ENCODE measurements at regions not wholly inside any gene's neighbourhood (a gene's known extent, or its start where the extent isn't known, plus 50 kb on each side); places are given as distances from the start of the nearest gene placed in this dataset.

DNA sequence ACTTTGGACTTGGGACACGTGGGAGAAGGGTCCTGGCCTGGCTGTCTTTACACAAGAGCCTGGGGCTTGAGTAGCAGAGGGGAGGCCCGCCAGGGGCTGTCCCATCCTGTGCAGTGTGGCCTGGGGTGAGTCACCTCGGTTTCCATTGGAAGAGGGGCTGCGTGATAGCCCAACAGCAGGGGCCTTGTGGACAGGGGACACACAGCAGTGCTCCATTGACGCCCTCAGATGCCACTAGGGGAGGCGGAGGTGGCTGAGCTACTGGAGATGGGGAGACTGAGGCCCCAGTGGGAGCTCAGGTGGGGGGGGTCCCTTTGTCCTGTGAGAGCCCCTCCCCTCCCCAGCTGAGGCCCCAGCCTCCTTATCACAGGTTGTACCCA, 50.0 kb upstream of the RNU6ATAC start:
- ChIA-PET CTCF (no interaction called here), POLR2A (no interaction called here)
- no peaks in the 10 kb centered on the region for H3K27me3 Mint-ChIP-seq
- H3K4me3 Mint-ChIP-seq = no peak overlapping the region
- intact Hi-C loops (cut with micrococcal nuclease) = no loop called here
- DNase-seq = no peak
- H3K36me3 Mint-ChIP-seq = no peaks in the 10 kb centered on the region
- no peaks in the 10 kb centered on the region for H3K4me1 Mint-ChIP-seq (ENCODE audit: low read depth)
- H3K27ac Mint-ChIP-seq = no peak overlapping the region
- H3K9me3 Mint-ChIP-seq = peaks cover 7% of the 10 kb centered on the region

DNA sequence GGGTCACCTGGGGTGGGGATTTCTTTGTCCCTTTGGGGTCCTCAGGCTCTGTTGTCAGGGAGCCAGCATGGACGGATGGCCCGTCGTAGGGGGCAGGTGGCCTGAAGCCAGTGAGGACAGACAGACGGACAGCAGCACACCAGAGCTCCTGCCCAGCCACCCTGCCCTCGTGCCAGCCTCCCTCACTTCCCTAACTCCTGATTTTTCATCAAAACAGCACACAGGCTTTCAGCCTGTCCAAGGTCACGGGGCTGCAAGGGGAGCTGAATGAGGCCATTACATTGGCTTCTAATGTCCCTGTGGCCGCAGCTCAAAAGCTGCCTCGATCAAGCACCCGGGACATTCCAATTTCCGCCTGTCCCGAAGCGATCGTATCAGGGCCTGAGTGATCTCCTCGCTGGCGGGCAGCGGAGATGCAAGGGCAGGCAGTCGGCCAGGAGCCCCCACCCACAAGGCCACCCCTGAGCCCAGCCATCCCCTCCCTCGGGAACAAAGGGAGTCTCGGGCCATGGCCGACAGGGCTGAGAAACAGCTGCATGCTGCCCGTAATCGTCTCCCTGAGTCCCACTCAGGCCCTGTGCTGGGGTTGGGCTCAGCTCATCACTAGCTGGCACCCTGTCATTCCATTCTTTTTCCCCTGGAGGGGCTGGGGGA, 50.5 kb upstream of the RNU6ATAC start:
- peaks cover 7% of the 10 kb centered on the region for H3K9me3 Mint-ChIP-seq
- POLR2A ChIA-PET = no interaction called here

DNA sequence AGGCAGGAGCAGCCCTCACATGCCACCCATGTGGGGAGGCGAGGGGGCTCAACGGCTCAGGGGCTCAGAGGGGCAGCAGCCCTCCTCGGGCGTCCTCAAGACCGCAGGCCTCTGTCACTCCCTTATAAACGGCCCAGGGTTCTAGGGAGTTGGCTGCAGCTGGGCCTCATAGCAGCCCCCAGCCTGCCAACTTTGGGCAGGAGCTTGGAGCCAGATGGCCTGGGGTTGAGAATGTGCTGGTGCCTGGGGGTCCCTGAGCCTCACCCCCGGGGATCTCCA, 51.0 kb upstream of the RNU6ATAC start:
- intact Hi-C loops (cut with micrococcal nuclease) = no loop called here
- POLR2A ChIA-PET = no interaction called here
- CTCF ChIA-PET = no interaction called here
- Mint-ChIP-seq H3K4me3 (no peak overlapping the region), H3K27ac (no peak overlapping the region), H3K9me3 (peaks cover 7% of the 10 kb centered on the region), H3K4me1 (ENCODE audit: low read depth) (no peaks in the 10 kb centered on the region), H3K27me3 (no peaks in the 10 kb centered on the region), H3K36me3 (no peaks in the 10 kb centered on the region)
- no peak for DNase-seq

More for the DNA sequence above, 50.5 kb upstream of the RNU6ATAC start:
- Mint-ChIP-seq H3K36me3 (no peaks in the 10 kb centered on the region), H3K27me3 (no peaks in the 10 kb centered on the region), H3K27ac (no peak overlapping the region), H3K4me1 (ENCODE audit: low read depth) (no peaks in the 10 kb centered on the region), H3K4me3 (no peak overlapping the region)
- no peak for DNase-seq
- CTCF ChIA-PET = no interaction called here
- intact Hi-C loops (cut with micrococcal nuclease) = no loop called here

DNA sequence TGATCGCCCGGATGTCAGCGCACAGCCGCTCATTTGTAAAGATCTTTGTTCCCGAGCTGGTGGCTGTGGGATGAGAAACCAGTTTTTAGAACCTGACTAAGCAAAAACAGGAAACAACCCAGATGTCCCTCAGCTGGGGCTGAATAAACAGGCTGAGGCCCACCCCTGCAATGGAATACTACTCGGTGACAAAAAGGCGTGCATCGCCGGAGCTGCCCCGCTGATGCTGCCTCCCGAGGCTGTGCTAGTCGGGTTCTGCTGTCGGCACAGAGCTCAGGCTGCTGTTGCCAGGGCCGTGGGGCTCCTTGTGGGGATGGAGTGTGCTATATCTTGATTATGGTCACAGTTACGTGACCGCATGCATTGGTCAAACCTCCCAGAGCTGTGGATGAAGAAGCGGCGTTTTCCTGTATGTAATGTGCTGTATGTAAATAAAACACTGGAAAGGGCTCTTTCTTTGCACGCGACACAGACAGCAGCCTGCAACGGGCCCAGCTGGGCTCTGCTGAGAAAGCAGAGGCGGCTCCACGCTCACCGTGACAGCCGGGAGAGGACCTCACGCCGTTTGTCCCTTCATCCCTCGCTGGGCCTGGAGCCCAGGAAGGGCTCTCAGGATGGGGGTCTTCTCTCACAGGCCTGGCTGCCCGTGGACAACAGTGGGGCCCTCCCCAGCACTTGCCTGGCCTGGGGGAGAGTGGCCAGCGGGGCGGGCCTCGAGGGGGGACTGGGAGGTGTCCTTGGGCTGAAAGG, 51.5 kb upstream of the RNU6ATAC start:
- intact Hi-C loops (cut with micrococcal nuclease) = no loop called here
- ChIA-PET POLR2A (no interaction called here), CTCF (no interaction called here)

DNA sequence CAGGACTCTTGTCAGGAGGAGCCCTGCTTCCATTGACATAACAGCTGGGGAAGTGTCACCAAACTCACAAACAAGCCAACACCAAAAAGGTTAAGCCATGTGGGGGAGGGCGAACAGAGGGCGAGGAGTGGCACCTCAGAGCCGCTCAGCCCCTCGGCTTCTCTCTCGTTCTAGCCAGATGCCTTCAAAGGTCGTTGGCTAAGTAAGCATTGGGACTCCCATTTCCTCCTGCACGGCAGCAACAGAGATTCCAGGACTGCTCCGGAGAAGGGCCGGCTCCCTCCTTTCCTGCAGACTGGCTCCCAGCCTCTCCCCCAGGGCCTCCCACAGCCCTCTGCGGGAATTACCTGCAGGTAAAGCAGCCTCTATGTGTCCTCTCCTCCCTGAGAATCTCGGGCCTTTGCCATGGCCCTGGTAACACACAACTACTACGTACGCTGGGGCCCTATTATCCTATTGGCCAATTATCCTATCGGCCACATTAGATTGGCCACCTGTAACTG, 52.1 kb upstream of the RNU6ATAC start:
- intact Hi-C loops (cut with micrococcal nuclease) = no loop called here
- no peaks in the 10 kb centered on the region for H3K4me1 Mint-ChIP-seq (ENCODE audit: low read depth)
- POLR2A ChIA-PET = no interaction called here
- H3K4me3 Mint-ChIP-seq = no peak overlapping the region
- no peak overlapping the region for H3K27ac Mint-ChIP-seq
- CTCF ChIA-PET = no interaction called here
- peaks cover 7% of the 10 kb centered on the region for H3K9me3 Mint-ChIP-seq
- no peaks in the 10 kb centered on the region for H3K36me3 Mint-ChIP-seq
- no peak for DNase-seq
- no peaks in the 10 kb centered on the region for H3K27me3 Mint-ChIP-seq

More for the DNA sequence above, 51.5 kb upstream of the RNU6ATAC start:
- H3K4me3 Mint-ChIP-seq = no peak overlapping the region
- H3K27me3 Mint-ChIP-seq = no peaks in the 10 kb centered on the region
- H3K4me1 Mint-ChIP-seq (ENCODE audit: low read depth) = no peaks in the 10 kb centered on the region
- peaks cover 7% of the 10 kb centered on the region for H3K9me3 Mint-ChIP-seq
- H3K36me3 Mint-ChIP-seq = no peaks in the 10 kb centered on the region
- H3K27ac Mint-ChIP-seq = no peak overlapping the region
- no peak for DNase-seq

DNA sequence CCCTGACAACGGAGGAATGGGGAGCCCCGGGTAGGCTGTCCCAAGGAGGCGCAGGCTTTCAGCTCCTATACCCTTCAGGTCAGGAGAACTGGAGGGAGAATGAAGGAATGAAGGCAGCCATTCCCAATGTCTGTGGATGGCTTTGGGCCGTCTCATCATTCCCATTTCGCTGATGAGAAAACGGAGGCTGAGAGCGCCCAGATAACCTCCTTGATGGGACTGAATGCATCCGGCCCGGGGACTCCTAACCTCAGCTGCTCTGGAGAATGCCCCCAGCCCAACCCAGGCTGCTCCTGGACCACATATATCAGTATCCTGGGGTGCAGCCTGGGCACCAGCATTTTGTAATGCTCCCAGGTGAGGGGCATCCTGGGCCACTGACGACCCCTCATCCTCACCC, 52.6 kb upstream of the RNU6ATAC start:
- Mint-ChIP-seq H3K4me3 (no peak overlapping the region), H3K27ac (no peak overlapping the region), H3K4me1 (ENCODE audit: low read depth) (no peaks in the 10 kb centered on the region), H3K36me3 (no peaks in the 10 kb centered on the region), H3K9me3 (peaks cover 7% of the 10 kb centered on the region), H3K27me3 (no peaks in the 10 kb centered on the region)
- ChIA-PET POLR2A (no interaction called here), CTCF (no interaction called here)
- DNase-seq = no peak
- intact Hi-C loops (cut with micrococcal nuclease) = no loop called here

DNA sequence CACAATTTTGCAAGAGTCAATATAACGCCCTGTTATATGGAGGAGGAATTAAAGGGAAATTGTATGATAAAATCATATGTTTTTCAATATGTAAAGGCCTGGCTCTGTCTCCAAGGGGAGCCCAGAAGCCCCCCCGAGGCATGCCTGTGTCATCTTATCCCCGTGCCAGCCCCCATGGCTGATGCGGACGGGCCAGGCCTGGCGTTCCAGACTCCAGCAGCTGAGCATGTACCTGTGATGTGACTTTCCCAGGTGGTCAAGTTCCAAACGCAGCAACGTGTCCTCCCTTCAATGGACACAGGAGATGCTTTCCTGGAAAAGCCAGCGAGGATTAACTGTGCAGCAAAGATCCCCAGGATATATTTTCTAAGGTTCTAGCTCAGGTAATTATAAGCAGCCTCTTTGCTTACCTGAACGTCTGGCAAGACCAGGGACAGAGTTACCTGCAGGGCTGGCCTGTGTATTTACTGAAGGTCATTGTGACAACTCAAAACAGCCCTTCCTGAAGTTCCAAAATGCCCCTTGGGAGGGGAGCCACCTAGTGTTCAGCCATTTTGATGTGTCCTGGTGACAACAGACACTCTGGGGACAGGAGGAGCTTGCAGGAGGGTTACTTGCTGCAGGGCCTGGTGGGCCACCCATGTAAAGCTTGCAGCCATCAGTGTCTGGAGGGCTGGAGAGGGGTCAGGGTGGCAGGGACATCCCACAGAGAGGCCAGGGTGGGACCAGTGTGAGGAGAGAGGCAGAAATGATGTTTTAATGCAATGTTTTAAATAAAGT, 53.3 kb upstream of the RNU6ATAC start:
- ChIA-PET CTCF (no interaction called here), POLR2A (no interaction called here)
- DNase-seq = no peak
- Mint-ChIP-seq H3K27ac (no peak overlapping the region), H3K4me1 (ENCODE audit: low read depth) (no peaks in the 10 kb centered on the region), H3K36me3 (no peaks in the 10 kb centered on the region), H3K4me3 (no peak overlapping the region), H3K27me3 (no peaks in the 10 kb centered on the region), H3K9me3 (peaks cover 7% of the 10 kb centered on the region)
- intact Hi-C loops (cut with micrococcal nuclease) = no loop called here

DNA sequence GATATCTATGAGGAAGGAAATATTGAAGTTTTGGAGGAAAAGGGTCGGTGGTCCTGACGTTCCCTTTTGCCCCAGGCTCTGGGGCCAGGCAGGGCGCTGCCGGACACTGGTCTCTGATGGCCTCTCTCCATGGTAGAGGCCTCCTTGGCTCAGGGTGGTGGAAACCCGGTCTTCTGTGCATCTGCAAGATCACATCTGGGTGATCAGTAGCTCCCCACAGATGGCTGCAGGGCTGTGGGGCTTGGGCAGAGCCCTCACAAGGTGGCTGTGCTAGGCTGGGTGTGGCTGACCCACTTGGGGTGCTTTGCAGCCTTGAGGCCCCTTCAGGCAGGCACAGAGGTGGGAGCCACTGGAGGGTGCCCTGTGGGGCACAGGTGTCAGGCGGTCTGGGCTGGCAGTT, 53.9 kb upstream of the RNU6ATAC start:
- Mint-ChIP-seq H3K27me3 (no peaks in the 10 kb centered on the region), H3K4me1 (ENCODE audit: low read depth) (no peaks in the 10 kb centered on the region), H3K27ac (no peak overlapping the region), H3K4me3 (no peak overlapping the region), H3K36me3 (no peaks in the 10 kb centered on the region), H3K9me3 (peaks cover under 1% of the 10 kb centered on the region)
- intact Hi-C loops (cut with micrococcal nuclease) = no loop called here
- DNase-seq = no peak
- ChIA-PET CTCF (no interaction called here), POLR2A (no interaction called here)

DNA sequence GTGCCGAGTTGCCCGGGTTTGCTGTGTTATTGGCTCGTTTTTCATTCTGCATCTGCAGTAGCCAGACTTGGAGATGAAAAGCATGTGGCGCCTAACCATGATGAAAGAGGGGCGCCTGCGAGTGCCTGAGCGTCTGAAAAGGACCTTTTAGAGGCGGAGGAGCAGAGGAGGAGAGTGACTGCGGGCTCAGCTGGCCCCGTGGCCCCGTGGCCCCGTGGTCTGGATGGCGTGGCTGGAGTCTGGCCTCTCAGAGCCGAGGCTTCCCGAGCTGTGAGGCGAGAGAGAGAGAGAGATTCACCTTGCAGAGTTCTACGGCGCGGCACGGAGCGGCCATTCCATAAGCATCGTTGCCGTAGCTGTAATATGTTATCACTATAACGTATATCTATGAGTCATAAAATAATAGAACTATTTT, 55.3 kb upstream of the RNU6ATAC start:
- no peaks in the 10 kb centered on the region for H3K9me3 Mint-ChIP-seq
- no peaks in the 10 kb centered on the region for H3K4me1 Mint-ChIP-seq (ENCODE audit: low read depth)
- H3K27me3 Mint-ChIP-seq = no peaks in the 10 kb centered on the region
- ChIA-PET CTCF (interaction anchor here (1.0 kb wide), 1 partner anchor 49 kb away, joined by 3 read pairs; no protein-coding TSS in a partner anchor), POLR2A (no interaction called here)
- intact Hi-C loops (cut with micrococcal nuclease) = no loop called here
- H3K36me3 Mint-ChIP-seq = no peaks in the 10 kb centered on the region
- H3K27ac Mint-ChIP-seq = no peak overlapping the region
- no peak overlapping the region for H3K4me3 Mint-ChIP-seq
- no peak for DNase-seq

DNA sequence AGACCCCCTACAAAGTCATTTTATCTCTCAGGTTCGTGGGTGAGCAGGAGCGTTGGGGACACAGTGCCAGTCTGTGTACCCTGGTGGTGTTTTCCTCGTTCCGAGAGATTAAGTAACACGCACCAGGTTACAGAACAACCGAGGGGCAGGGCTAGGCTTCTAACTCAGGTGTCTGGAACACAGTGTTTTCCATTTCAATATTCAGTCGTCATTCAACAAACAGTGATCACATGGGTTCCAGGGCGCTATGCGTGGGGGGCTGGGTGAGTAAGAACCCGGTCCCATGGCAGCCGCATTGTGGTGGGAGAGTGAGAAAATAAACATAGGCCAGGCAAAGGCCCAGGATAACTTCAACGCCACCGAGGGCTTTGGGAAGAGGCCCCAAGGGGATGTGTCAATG, 55.9 kb upstream of the RNU6ATAC start:
- Mint-ChIP-seq H3K36me3 (no peaks in the 10 kb centered on the region), H3K9me3 (no peaks in the 10 kb centered on the region), H3K4me3 (no peak overlapping the region), H3K27ac (no peak overlapping the region), H3K4me1 (ENCODE audit: low read depth) (no peaks in the 10 kb centered on the region), H3K27me3 (no peaks in the 10 kb centered on the region)
- DNase-seq = no peak
- CTCF ChIA-PET = interaction anchor here (1.0 kb wide), 1 partner anchor 49 kb away, joined by 3 read pairs; no protein-coding TSS in a partner anchor
- intact Hi-C loops (cut with micrococcal nuclease) = no loop called here
- POLR2A ChIA-PET = no interaction called here

DNA sequence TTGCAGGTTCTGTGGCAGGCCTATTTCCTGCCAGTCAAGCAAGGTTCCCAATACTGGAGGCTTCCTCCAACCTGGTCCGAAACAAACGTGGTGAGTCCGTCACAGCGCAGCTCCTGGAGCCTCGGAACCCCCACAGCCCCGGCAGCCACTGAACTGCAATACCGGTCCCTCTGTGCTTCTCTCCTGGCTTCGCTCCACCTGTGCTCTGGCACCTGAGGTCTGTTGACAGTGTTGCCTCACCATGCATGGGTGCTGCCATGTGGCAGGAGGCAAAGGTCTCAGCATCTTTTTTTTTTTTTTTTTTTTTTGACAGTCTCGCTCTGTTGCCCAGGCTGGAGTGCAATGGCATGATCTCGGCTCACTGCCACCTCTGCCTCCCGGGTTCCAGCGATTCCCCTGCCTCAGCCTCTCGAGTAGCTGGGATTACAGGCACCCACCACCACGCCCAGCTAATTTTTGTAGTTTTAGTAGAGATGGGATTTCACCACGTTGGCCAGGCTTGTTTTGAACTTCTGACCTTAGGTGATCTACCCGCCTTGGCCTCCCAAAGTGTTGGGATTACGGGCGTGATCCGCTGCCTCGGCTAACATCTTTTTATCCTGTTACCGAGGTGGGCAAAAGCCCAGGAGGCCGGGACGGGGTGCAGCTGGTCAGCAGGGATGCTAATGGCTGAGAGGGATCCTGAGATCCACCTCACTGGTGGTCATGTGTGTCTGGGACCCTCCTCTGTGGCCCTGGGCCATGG, 57.1 kb upstream of the RNU6ATAC start:
- DNase-seq = no peak
- Mint-ChIP-seq H3K4me1 (ENCODE audit: low read depth) (no peaks in the 10 kb centered on the region), H3K36me3 (no peaks in the 10 kb centered on the region), H3K27ac (no peak overlapping the region), H3K9me3 (no peaks in the 10 kb centered on the region), H3K4me3 (no peak overlapping the region), H3K27me3 (no peaks in the 10 kb centered on the region)
- POLR2A ChIA-PET = no interaction called here
- intact Hi-C loops (cut with micrococcal nuclease) = no loop called here
- CTCF ChIA-PET = no interaction called here

DNA sequence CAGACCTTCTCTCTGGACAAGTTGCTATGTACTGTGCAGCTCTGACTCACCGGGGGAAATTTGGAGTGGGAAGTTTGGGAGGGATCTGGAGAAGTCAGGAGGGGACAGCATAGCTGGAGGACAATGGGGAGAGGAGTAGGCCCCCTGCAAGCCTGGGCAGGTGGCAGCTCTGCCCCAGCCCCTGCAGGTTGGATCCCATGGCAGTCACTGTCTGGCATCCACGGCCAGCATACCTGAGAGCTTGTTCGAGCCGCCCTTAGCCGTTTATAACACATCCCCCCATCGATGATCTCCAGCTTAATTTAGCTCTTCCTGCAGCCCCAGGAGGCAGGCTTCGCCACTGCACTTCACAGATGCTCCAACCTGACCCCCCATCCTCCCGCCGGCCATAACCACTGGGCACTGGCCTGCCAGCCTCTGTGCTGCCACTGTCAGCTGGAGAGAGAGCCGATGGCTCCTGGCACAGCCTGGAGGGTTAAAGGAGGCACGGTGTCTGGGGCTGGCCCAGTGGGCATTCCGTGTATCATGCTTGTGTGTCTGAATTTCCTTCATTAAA, 57.7 kb upstream of the RNU6ATAC start:
- no peaks in the 10 kb centered on the region for H3K27me3 Mint-ChIP-seq
- H3K4me3 Mint-ChIP-seq = no peak overlapping the region
- DNase-seq = no peak
- H3K4me1 Mint-ChIP-seq (ENCODE audit: low read depth) = no peaks in the 10 kb centered on the region
- ChIA-PET CTCF (no interaction called here), POLR2A (no interaction called here)
- no peaks in the 10 kb centered on the region for H3K9me3 Mint-ChIP-seq
- no peak overlapping the region for H3K27ac Mint-ChIP-seq
- intact Hi-C loops (cut with micrococcal nuclease) = no loop called here
- no peaks in the 10 kb centered on the region for H3K36me3 Mint-ChIP-seq
